ENCODE measurements at regions not wholly inside any gene's neighbourhood (a gene's known extent, or its start where the extent isn't known, plus 50 kb on each side); places are given as distances from the start of the nearest gene placed in this dataset.

DNA sequence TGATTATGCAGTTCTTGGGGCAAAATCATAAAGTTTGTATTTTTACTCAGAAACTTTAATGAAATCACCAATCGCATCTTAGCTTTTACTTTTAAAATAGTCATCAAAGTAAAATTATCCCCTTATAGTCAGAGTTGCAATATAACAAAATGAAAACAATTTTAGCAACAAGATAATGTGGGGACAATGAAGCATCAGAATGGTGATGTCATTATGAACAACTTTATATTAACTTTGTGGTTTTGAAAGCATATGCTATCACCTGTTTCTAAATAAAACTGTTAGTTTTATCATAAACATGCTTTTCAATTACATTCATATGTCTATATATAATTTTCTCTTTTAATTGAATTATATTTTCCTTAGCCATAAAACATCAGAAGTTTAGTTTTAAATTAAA, 856.8 kb downstream of the CDH9 start:
- TF ChIP-seq POLR2A (IDR thresholded peaks at IDR 0.05; ENCODE audit: low read depth, low read length) (no peak), RAD21 (IDR thresholded peaks at IDR 0.05; ENCODE audit: low read length) (no peak), NFE2L2 (IDR thresholded peaks at IDR 0.05; ENCODE audit: low read depth, low read length) (no peak), CTCF (conservative IDR thresholded peaks at IDR 0.05; ENCODE audit: low read depth, low read length) (no peak), RCOR1 (IDR thresholded peaks at IDR 0.05; ENCODE audit: insufficient replicate concordance, low read length) (no peak), SMC3 (IDR thresholded peaks at IDR 0.05; ENCODE audit: low read depth, low read length) (no peak), MAFK (IDR thresholded peaks at IDR 0.05; ENCODE audit: low read depth, low read length) (no peak), FOS (IDR thresholded peaks at IDR 0.05; ENCODE audit: low read depth, low read length) (no peak), MAZ (IDR thresholded peaks at IDR 0.05; ENCODE audit: borderline replicate concordance, low read depth, low read length) (no peak), CEBPB (IDR thresholded peaks at IDR 0.05; ENCODE audit: low read depth, low read length) (no peak)
- TF ChIP-seq, protein P1, sequence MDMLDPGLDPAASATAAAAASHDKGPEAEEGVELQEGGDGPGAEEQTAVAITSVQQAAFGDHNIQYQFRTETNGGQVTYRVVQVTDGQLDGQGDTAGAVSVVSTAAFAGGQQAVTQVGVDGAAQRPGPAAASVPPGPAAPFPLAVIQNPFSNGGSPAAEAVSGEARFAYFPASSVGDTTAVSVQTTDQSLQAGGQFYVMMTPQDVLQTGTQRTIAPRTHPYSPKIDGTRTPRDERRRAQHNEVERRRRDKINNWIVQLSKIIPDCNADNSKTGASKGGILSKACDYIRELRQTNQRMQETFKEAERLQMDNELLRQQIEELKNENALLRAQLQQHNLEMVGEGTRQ (IDR thresholded peaks at IDR 0.05; ENCODE audit: low read depth, low read length): no peak

Data from IMR-90 (cell line).